ENCODE measurements at regions not wholly inside any gene's neighbourhood (a gene's known extent, or its start where the extent isn't known, plus 50 kb on each side); places are given as distances from the start of the nearest gene placed in this dataset.

GRCh38 chr13:83508771-83509301 is 373.4 kb downstream of the SLITRK1 start:
- Histone ChIP-seq H3K27me3 (ENCODE audit: insufficient read depth in 3 of 3, low read length in 2 of 3) (no peaks in the 10 kb centered on the region), H3K36me3 (ENCODE audit: insufficient read depth in 1 of 2, low read depth in 1 of 2) (no peaks in the 10 kb centered on the region), H3K4me1 (no peaks in the 10 kb centered on the region), H3K27ac (no peak overlapping the region), H3K9me3 (no peaks in the 10 kb centered on the region), H3K4me3 (no peak overlapping the region)
- intact Hi-C loops (cut with DNase I), result no loop called here
- WGBS, 3 donors, result 14 to 31% (median 16%) methylated on average over 1 of the region's 1 CpG
- no peak for TF ChIP-seq CTCF (IDR thresholded peaks at IDR 0.05)
- ATAC-seq, result no peak
- no peak for DNase-seq

DNA sequence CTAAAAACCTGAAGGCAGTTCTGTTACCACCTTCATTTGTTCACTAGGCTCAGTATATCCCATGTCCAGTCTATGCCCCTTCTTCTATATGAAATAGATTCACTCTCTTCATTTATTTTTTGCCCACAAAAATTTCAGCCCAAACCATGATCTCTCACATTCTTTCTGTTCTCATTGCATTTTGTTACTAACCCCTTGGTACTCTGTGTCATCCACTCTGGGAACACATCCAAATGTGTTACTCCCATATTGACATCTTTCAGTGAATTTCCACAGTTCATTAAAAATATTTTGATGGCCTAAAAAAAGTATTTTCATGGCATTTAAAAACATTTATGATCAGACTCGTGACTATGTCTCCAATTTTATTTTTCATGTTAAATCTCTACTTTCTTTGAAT is 378.9 kb downstream of the SLITRK1 start:
- DNase-seq (no peak), ATAC-seq (no peak)
- no peaks in the 10 kb centered on the region for H3K27me3 ChIP-seq (ENCODE audit: insufficient read depth in 3 of 3, low read length in 2 of 3)
- H3K4me1 ChIP-seq, result no peaks in the 10 kb centered on the region
- TF ChIP-seq CTCF (IDR thresholded peaks at IDR 0.05), result no peak
- intact Hi-C loops (cut with DNase I), result no loop called here
- H3K4me3 ChIP-seq, result no peak overlapping the region
- no peaks in the 10 kb centered on the region for H3K9me3 ChIP-seq
- no peak overlapping the region for H3K27ac ChIP-seq
- H3K36me3 ChIP-seq (ENCODE audit: insufficient read depth in 1 of 2, low read depth in 1 of 2), result no peaks in the 10 kb centered on the region
- WGBS, 3 donors, result 23 to 36% (median 24%) methylated on average over 1 of the region's 1 CpG

GRCh38 chr13:83499286-83499685 is 383.0 kb downstream of the SLITRK1 start:
- Histone ChIP-seq H3K36me3 (ENCODE audit: insufficient read depth in 1 of 2, low read depth in 1 of 2) (no peaks in the 10 kb centered on the region), H3K4me1 (no peaks in the 10 kb centered on the region), H3K4me3 (no peak overlapping the region), H3K27ac (no peak overlapping the region), H3K27me3 (ENCODE audit: insufficient read depth in 3 of 3, low read length in 2 of 3) (no peaks in the 10 kb centered on the region), H3K9me3 (no peaks in the 10 kb centered on the region)
- no peak for TF ChIP-seq CTCF (IDR thresholded peaks at IDR 0.05)
- intact Hi-C loops (cut with DNase I), result no loop called here
- DNase-seq (no peak), ATAC-seq (no peak)

GRCh38 chr13:83498481-83499190 is 383.6 kb downstream of the SLITRK1 start:
- WGBS, 3 donors, result 57 to 68% (median 67%) methylated on average over 2 of the region's 2 CpGs
- ATAC-seq (no peak), DNase-seq (no peak)
- Histone ChIP-seq H3K27me3 (ENCODE audit: insufficient read depth in 3 of 3, low read length in 2 of 3) (no peaks in the 10 kb centered on the region), H3K4me1 (no peaks in the 10 kb centered on the region), H3K4me3 (no peak overlapping the region), H3K9me3 (no peaks in the 10 kb centered on the region), H3K27ac (no peak overlapping the region), H3K36me3 (ENCODE audit: insufficient read depth in 1 of 2, low read depth in 1 of 2) (no peaks in the 10 kb centered on the region)
- intact Hi-C loops (cut with DNase I), result no loop called here
- no peak for TF ChIP-seq CTCF (IDR thresholded peaks at IDR 0.05)

DNA sequence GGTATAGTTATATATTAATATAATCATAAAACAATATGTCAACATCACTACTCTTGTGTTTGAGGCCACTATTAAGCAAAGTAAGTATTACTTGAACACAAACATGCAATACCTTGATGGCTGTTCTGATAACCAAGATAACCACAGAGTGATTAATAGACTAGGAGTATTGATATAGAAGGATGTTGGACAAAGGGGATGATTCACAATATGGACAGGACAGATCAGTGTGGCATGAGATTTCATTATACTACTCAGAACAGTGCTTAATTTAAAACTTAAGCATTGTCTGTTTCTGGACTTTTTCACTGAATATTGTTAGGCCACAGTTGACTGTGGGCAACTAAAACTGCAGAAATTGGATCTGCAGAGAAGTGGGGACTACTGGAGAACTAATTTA is 384.2 kb downstream of the SLITRK1 start:
- intact Hi-C loops (cut with DNase I), result no loop called here
- DNase-seq (no peak), ATAC-seq (no peak)
- no peak for TF ChIP-seq CTCF (IDR thresholded peaks at IDR 0.05)
- Histone ChIP-seq H3K36me3 (ENCODE audit: insufficient read depth in 1 of 2, low read depth in 1 of 2) (no peaks in the 10 kb centered on the region), H3K4me1 (no peaks in the 10 kb centered on the region), H3K27me3 (ENCODE audit: insufficient read depth in 3 of 3, low read length in 2 of 3) (no peaks in the 10 kb centered on the region), H3K9me3 (no peaks in the 10 kb centered on the region), H3K4me3 (no peak overlapping the region), H3K27ac (no peak overlapping the region)
